CD4-positive, alpha-beta T cell (primary cell): ENCODE measurements at regions not wholly inside any gene's neighbourhood (a gene's known extent, or its start where the extent isn't known, plus 50 kb on each side); places are given as distances from the start of the nearest gene placed in this dataset.

Experiments
- ATAC-seq: fragments of 200-7000 bp; cut with Tn5 transposase; one replicate; pipeline ENCODE4 v1.10.0; 2022; ENCODE audit warnings: mild to moderate bottlenecking; ENCODE audit not compliant: poor library complexity
- CTCF ChIA-PET: fragments of 350-600 bp; sonication (Branson Sonifier 250); formaldehyde crosslinking; loops from one replicate; lab custom pipeline; 2021; ENCODE audit warnings: antibody characterized with exemption, inconsistent platforms; lab: Charles Lee
- POLR2A ChIA-PET: fragments of 350-600 bp; sonication (Branson Sonifier 250); formaldehyde crosslinking; loops from one replicate; lab custom pipeline; 2021; ENCODE audit warnings: antibody characterized with exemption, inconsistent platforms; lab: Charles Lee
- DNase-seq, 14 experiments: peaks; one replicate each; pipeline ENCODE4 v3.0.0-alpha.2; 2013 to 2020; ENCODE audit warnings: mixed read lengths in 2 of 14
- H3K27ac ChIP-seq, 2 donors: one replicate each; pipeline versions ENCODE4 v1.5.1 to v1.7.0; 2013; ENCODE audit warnings: low read length in 2 of 2, low read depth in 1 of 2, mild to moderate bottlenecking in 1 of 2
- H3K27me3 ChIP-seq, 2 experiments: 1 replicate in 1 of 2; 2 replicates in 1 of 2; pipeline versions ENCODE4 v1.6.1 to v1.7.0; 2013; ENCODE audit warnings: low read length in 2 of 2, control low read depth in 1 of 2, mild to moderate bottlenecking in 1 of 2, moderate library complexity in 1 of 2; ENCODE audit not compliant: insufficient read depth in 2 of 2, control insufficient read depth in 1 of 2
- H3K36me3 ChIP-seq: one replicate; pipeline ENCODE4 v1.6.1; 2013; ENCODE audit warnings: low read length, control low read depth; ENCODE audit not compliant: insufficient read depth
- H3K4me1 ChIP-seq: one replicate; pipeline ENCODE4 v1.6.1; 2013; ENCODE audit warnings: low read length, control low read depth; ENCODE audit not compliant: insufficient read depth
- H3K4me3 ChIP-seq: one replicate; pipeline ENCODE4 v1.5.1; 2013; ENCODE audit warnings: mild to moderate bottlenecking, low read length, moderate library complexity
- H3K9me3 ChIP-seq, 2 experiments: 1 replicate in 1 of 2; 2 replicates in 1 of 2; pipeline versions ENCODE4 v1.6.1 to v1.7.0; 2013; ENCODE audit warnings: low read length in 2 of 2, mild to moderate bottlenecking in 2 of 2, control low read depth in 1 of 2, moderate library complexity in 1 of 2; ENCODE audit not compliant: control insufficient read depth in 1 of 2, insufficient read depth in 1 of 2
- H3K27ac Mint-ChIP-seq: one replicate; pipeline ENCODE4 v1.8.0; 2020; ENCODE audit warnings: mixed read lengths
- H3K27me3 Mint-ChIP-seq: one replicate; pipeline ENCODE4 v1.8.0; 2021; ENCODE audit warnings: mixed read lengths
- H3K36me3 Mint-ChIP-seq: one replicate; pipeline ENCODE4 v1.8.0; 2021; ENCODE audit warnings: low read depth, mixed read lengths
- H3K4me1 Mint-ChIP-seq: one replicate; pipeline ENCODE4 v1.8.0; 2021; ENCODE audit warnings: low read depth, mixed read lengths
- H3K4me3 Mint-ChIP-seq: one replicate; pipeline ENCODE4 v1.8.0; 2020; ENCODE audit warnings: mild to moderate bottlenecking, mixed read lengths
- H3K9me3 Mint-ChIP-seq: one replicate; pipeline ENCODE4 v1.8.0; 2020; ENCODE audit warnings: mixed read lengths
- CTCF ChIP-seq: fragments of 200-600 bp; IDR thresholded peaks from one replicate; pipeline ENCODE4 v1.8.0; 2022; ENCODE audit warnings: antibody characterized with exemption, mild to moderate bottlenecking
- intact Hi-C, 2 experiments: fragments of 100-400 bp; cut with DNase I in 1 of 2; cut with micrococcal nuclease in 1 of 2; formaldehyde crosslinking; loops; one replicate each; pipeline versions ENCODE4 v1.15.1 to v1.9.0; 2023 to 2025; cut with DNase I, micrococcal nuclease

- Mint-ChIP-seq H3K4me3 (no peak overlapping the region), H3K4me1 (no peaks in the 10 kb centered on the region), H3K36me3 (no peaks in the 10 kb centered on the region), H3K27ac (no peak overlapping the region), H3K9me3 (no peaks in the 10 kb centered on the region), H3K27me3 (peaks cover 28% of the 10 kb centered on the region)
- Histone ChIP-seq H3K4me1 (no peaks in the 10 kb centered on the region), H3K36me3 (no peaks in the 10 kb centered on the region), H3K9me3 (no peaks in the 10 kb centered on the region), H3K27ac (no peak overlapping the region), H3K4me3 (no peak overlapping the region), H3K27me3 (no peaks in the 10 kb centered on the region)
- ATAC-seq (no peak), DNase-seq (no peak)
- TF ChIP-seq CTCF = no peak
- CTCF ChIA-PET = no interaction called here
- POLR2A ChIA-PET = no interaction called here
- intact Hi-C loops = no loop called here
Observed at GRCh38 chr19:32168606-32169005, 176.8 kb upstream of the ZNF507 start.

GRCh38 chr19:32171719-32172151, 173.7 kb upstream of the ZNF507 start:
- no peaks in the 10 kb centered on the region for H3K9me3 ChIP-seq
- H3K4me1 Mint-ChIP-seq = no peaks in the 10 kb centered on the region
- ATAC-seq (no peak), DNase-seq (no peak)
- peaks cover 20% of the 10 kb centered on the region for H3K27me3 Mint-ChIP-seq
- H3K4me3 Mint-ChIP-seq = no peak overlapping the region
- TF ChIP-seq CTCF = no peak
- ChIA-PET CTCF (no interaction called here), POLR2A (no interaction called here)
- no peaks in the 10 kb centered on the region for H3K36me3 Mint-ChIP-seq
- no peaks in the 10 kb centered on the region for H3K36me3 ChIP-seq
- H3K27ac ChIP-seq = no peak overlapping the region
- no peaks in the 10 kb centered on the region for H3K9me3 Mint-ChIP-seq
- no peaks in the 10 kb centered on the region for H3K27me3 ChIP-seq
- no peaks in the 10 kb centered on the region for H3K4me1 ChIP-seq
- no peak overlapping the region for H3K4me3 ChIP-seq
- H3K27ac Mint-ChIP-seq = no peak overlapping the region
- intact Hi-C loops = no loop called here

- Mint-ChIP-seq H3K27me3 (peaks cover 18% of the 10 kb centered on the region), H3K9me3 (no peaks in the 10 kb centered on the region), H3K27ac (no peak overlapping the region), H3K4me1 (no peaks in the 10 kb centered on the region), H3K4me3 (no peak overlapping the region), H3K36me3 (no peaks in the 10 kb centered on the region)
- Histone ChIP-seq H3K36me3 (no peaks in the 10 kb centered on the region), H3K9me3 (no peaks in the 10 kb centered on the region), H3K27ac (no peak overlapping the region), H3K4me3 (no peak overlapping the region), H3K4me1 (no peaks in the 10 kb centered on the region), H3K27me3 (no peaks in the 10 kb centered on the region)
- ChIA-PET POLR2A (no interaction called here), CTCF (no interaction called here)
- TF ChIP-seq CTCF = no peak
- intact Hi-C loops = no loop called here
- ATAC-seq (no peak), DNase-seq (no peak)
Observed at GRCh38 chr19:32172566-32173160, 172.7 kb upstream of the ZNF507 start.
